Lower leg skin (tissue), 3 donors: ENCODE measurements at regions not wholly inside any gene's neighbourhood (a gene's known extent, or its start where the extent isn't known, plus 50 kb on each side); places are given as distances from the start of the nearest gene placed in this dataset.

ENCODE experiments used
- CTCF ChIP-seq, 3 donors: fragments of 450-650 bp; IDR thresholded peaks; one replicate each; pipeline ENCODE4 v1.5.1; 2016; ENCODE audit warnings: antibody characterized with exemption in 3 of 3, mild to moderate bottlenecking in 3 of 3, moderate library complexity in 2 of 3
- POLR2A ChIP-seq, 2 donors: fragments of 450-650 bp; IDR thresholded peaks; one replicate each; pipeline ENCODE4 v1.6.1; 2016 to 2017; ENCODE audit warnings: antibody characterized with exemption in 2 of 2, mild to moderate bottlenecking in 1 of 2, moderate library complexity in 1 of 2

- TF ChIP-seq CTCF (IDR thresholded peaks at IDR 0.05) (no peak), POLR2A (IDR thresholded peaks at IDR 0.05) (no peak)
Measured at GRCh38 chr3:74080056-74080461, 455.3 kb upstream of the PDZRN3 start.
